Transverse colon (tissue), 4 donors: ENCODE measurements at regions not wholly inside any gene's neighbourhood (a gene's known extent, or its start where the extent isn't known, plus 50 kb on each side); places are given as distances from the start of the nearest gene placed in this dataset.

Experiments
- EP300 ChIP-seq: sonication (generic); formaldehyde crosslinking; IDR thresholded peaks from one replicate; pipeline ENCODE4 v1.6.1; 2017; ENCODE audit warnings: antibody characterized with exemption, low read depth
- POLR2AphosphoS5 ChIP-seq, 3 donors: sonication (generic); formaldehyde crosslinking; IDR thresholded peaks; one replicate each; pipeline ENCODE4 v1.6.1; 2016; ENCODE audit warnings: antibody characterized with exemption in 3 of 3
- TF ChIP-seq, protein P1 (sequence below), 5 experiments: fragments of 200-600 bp in 3 of 5; fragments of 450-650 bp in 2 of 5; sonication (generic) in 3 of 5; IDR thresholded peaks; 1 replicate in 2 of 5; 2 replicates in 3 of 5; pipeline ENCODE4 v1.5.1; 2016 to 2017; ENCODE audit warnings: antibody characterized with exemption in 5 of 5, inconsistent platforms in 3 of 5, mild to moderate bottlenecking in 2 of 5, moderate library complexity in 1 of 5

DNA sequence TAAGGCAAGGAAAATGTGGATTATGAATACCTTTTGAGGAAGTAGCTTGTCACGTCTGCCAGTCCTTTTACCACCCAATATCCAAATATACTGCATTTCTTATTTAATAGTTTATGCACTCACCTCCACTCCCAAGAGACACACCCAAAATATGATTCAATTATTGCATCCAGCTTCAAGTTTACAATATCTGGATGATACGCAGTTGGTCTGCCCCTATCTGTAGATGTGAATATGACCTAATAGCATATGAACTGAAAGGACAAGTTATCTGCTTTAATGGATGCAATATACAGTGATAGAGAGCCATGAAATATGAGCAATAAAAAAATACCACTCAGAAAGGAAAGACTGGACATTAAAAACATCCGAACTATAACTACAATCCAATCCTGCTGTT lies 159.4 kb upstream of the MAGI2 start:
- TF ChIP-seq, protein P1, sequence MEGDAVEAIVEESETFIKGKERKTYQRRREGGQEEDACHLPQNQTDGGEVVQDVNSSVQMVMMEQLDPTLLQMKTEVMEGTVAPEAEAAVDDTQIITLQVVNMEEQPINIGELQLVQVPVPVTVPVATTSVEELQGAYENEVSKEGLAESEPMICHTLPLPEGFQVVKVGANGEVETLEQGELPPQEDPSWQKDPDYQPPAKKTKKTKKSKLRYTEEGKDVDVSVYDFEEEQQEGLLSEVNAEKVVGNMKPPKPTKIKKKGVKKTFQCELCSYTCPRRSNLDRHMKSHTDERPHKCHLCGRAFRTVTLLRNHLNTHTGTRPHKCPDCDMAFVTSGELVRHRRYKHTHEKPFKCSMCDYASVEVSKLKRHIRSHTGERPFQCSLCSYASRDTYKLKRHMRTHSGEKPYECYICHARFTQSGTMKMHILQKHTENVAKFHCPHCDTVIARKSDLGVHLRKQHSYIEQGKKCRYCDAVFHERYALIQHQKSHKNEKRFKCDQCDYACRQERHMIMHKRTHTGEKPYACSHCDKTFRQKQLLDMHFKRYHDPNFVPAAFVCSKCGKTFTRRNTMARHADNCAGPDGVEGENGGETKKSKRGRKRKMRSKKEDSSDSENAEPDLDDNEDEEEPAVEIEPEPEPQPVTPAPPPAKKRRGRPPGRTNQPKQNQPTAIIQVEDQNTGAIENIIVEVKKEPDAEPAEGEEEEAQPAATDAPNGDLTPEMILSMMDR (IDR thresholded peaks at IDR 0.05), result no peak
- no peak for TF ChIP-seq POLR2AphosphoS5 (IDR thresholded peaks at IDR 0.05)
- no peak for TF ChIP-seq EP300
